GM12874 (cell line): ENCODE measurements at regions not wholly inside any gene's neighbourhood (a gene's known extent, or its start where the extent isn't known, plus 50 kb on each side); places are given as distances from the start of the nearest gene placed in this dataset.

Experiments used
- TF ChIP-seq, protein P1 (sequence below): IDR thresholded peaks from 2 replicates; pipeline ENCODE4 v1.5.1; 2011; ENCODE audit warnings: low read depth, mild to moderate bottlenecking, control low read depth, low read length, moderate library complexity; ENCODE audit not compliant: insufficient read depth

DNA sequence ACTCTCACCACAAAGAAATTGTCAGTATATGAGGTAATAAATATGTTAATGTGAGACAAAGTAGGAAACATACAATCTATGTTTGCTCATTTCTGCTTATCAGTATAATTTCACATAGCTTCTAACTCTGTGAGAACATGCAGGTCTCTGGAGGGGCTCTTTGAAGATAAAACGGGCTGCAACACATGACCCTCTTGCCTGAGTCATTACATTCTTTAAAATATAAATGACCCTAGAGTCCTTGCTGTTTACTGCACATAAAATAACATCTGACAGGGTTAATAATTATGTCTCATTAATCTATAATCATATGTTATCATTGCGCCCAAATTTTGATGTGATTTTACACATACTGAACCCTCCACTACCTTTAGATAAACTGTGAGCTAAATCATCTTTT is 681.5 kb downstream of the ARAP2 start:
- TF ChIP-seq, protein P1, sequence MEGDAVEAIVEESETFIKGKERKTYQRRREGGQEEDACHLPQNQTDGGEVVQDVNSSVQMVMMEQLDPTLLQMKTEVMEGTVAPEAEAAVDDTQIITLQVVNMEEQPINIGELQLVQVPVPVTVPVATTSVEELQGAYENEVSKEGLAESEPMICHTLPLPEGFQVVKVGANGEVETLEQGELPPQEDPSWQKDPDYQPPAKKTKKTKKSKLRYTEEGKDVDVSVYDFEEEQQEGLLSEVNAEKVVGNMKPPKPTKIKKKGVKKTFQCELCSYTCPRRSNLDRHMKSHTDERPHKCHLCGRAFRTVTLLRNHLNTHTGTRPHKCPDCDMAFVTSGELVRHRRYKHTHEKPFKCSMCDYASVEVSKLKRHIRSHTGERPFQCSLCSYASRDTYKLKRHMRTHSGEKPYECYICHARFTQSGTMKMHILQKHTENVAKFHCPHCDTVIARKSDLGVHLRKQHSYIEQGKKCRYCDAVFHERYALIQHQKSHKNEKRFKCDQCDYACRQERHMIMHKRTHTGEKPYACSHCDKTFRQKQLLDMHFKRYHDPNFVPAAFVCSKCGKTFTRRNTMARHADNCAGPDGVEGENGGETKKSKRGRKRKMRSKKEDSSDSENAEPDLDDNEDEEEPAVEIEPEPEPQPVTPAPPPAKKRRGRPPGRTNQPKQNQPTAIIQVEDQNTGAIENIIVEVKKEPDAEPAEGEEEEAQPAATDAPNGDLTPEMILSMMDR = no peak

GRCh38 chr4:35565640-35566039 is 678.7 kb downstream of the ARAP2 start:
- TF ChIP-seq, protein P1 = no peak

- TF ChIP-seq, protein P1 = no peak
Measured at GRCh38 chr4:35591035-35591434, 653.3 kb downstream of the ARAP2 start.

DNA sequence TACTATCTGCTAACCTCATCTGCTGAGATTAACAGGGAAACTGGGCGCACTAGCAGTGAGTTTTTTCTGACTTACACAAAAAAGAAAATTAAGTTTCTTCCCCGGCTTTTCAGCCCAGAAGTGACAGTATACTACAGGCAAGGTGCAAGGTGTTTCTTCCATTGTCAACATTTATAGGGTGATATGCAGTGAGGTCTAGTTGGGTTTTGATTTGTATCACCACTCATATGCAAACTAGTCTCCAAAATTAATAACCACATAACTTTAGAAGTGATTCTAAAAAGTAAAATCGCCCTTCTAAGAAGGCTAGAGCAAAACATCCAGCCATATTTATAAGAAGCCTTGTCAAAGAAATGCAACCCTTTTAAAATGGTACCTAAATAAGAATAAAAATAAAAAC is 640.1 kb downstream of the ARAP2 start:
- TF ChIP-seq, protein P1 = no peak

DNA sequence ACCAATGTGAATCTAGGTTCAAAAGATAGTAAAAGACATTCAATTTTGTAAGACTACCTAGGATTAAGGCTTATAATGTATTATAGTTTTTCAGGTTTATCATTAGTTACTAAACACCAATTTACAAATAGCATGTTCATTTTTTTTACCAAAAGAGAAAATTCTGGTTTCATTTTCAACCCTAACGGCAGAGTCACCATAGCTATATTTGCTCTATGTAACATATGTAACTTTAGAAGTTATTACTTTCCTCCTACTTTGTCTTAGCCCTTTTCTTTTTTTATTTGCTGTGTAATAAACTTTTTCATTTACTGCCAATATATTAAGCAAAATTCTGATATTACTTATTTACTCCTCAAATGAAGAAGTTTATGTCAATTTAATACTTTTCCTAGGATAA is 639.6 kb downstream of the ARAP2 start:
- TF ChIP-seq, protein P1 = no peak

- TF ChIP-seq, protein P1 = no peak
Measured at GRCh38 chr4:35608205-35608604, 636.1 kb downstream of the ARAP2 start.

DNA sequence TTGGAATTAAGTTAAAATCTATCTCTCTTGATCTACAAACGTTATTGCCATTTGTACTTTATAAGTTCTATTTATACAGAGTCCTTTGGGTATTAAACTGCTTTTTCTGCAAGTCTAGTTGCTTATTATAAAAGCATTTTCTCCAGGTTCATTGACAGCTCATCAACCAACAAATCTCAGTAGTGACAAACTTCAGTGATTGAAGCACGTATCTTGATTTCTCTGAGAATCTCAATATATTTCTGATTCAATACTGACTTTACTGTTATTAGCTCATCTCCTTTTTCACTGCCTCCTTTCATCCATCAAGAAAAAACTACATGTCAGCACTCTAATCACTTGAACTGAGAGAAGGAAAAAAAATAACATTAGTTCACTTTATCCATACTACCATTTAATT is 630.2 kb downstream of the ARAP2 start:
- TF ChIP-seq, protein P1 = no peak

DNA sequence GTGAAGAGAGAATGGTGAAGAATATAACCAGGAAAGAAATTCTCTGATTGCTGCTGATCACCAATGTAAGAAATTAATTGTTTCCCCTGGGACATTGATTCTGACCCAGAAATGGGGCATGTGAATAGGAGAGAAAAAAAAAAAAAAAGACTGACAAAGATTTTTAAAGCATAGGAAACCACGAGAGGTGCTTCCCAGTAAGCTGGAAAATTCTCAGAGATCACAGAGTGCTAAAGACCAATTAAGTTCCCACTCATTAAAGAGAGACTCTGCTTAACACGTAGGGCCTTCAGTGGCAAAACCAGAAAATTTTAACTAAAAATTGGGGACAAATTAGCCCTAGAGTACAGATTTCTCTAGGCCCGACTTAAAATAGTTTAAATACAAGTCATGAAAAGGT is 604.4 kb downstream of the ARAP2 start:
- TF ChIP-seq, protein P1 = no peak
